ENCODE measurements at regions not wholly inside any gene's neighbourhood (a gene's known extent, or its start where the extent isn't known, plus 50 kb on each side); places are given as distances from the start of the nearest gene placed in this dataset.

DNA sequence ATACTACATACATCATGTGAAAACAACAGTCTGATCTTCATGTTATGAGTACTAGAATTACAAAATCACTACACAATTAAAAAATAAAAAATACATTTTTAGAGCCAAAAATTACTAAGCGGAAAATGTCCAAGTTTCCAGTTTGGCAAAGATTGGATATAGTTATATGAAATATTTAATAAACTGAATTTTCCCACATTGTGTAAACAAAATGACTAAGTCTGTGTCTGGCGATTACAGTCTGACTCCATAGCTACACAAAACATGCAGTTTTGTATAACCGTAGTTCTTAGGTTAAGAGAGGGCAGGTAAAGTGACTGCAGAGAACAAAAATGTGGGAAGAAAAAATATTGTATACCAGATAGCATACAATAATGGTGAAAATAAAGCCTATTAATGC is 59.2 kb upstream of the TMEM47 start:
- Histone ChIP-seq H3K4me3 (no peak overlapping the region), H3K27me3 (no peaks in the 10 kb centered on the region), H3K9me3 (no peaks in the 10 kb centered on the region), H3K4me1 (no peaks in the 10 kb centered on the region), H3K27ac (no peak overlapping the region), H3K36me3 (no peaks in the 10 kb centered on the region)
- 60 to 64% methylated on average over 3 of the region's 3 CpGs for WGBS, 2 donors
- TF ChIP-seq EP300 (IDR thresholded peaks at IDR 0.05) (no peak), POLR2A (IDR thresholded peaks at IDR 0.05) (no peak)
- TF ChIP-seq, protein P1, sequence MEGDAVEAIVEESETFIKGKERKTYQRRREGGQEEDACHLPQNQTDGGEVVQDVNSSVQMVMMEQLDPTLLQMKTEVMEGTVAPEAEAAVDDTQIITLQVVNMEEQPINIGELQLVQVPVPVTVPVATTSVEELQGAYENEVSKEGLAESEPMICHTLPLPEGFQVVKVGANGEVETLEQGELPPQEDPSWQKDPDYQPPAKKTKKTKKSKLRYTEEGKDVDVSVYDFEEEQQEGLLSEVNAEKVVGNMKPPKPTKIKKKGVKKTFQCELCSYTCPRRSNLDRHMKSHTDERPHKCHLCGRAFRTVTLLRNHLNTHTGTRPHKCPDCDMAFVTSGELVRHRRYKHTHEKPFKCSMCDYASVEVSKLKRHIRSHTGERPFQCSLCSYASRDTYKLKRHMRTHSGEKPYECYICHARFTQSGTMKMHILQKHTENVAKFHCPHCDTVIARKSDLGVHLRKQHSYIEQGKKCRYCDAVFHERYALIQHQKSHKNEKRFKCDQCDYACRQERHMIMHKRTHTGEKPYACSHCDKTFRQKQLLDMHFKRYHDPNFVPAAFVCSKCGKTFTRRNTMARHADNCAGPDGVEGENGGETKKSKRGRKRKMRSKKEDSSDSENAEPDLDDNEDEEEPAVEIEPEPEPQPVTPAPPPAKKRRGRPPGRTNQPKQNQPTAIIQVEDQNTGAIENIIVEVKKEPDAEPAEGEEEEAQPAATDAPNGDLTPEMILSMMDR (IDR thresholded peaks at IDR 0.05), result no peak
- DNase-seq (ENCODE audit: low spot score in 2 of 2), result no peak

- Histone ChIP-seq H3K36me3 (no peaks in the 10 kb centered on the region), H3K27me3 (no peaks in the 10 kb centered on the region), H3K9me3 (no peaks in the 10 kb centered on the region), H3K4me1 (no peaks in the 10 kb centered on the region), H3K4me3 (no peak overlapping the region), H3K27ac (no peak overlapping the region)
- WGBS, 2 donors, result 30 to 63% methylated on average over 1 of the region's 1 CpG
- no peak for DNase-seq (ENCODE audit: low spot score in 2 of 2)
- TF ChIP-seq, protein P1 (IDR thresholded peaks at IDR 0.05), result no peak
- no peak for TF ChIP-seq POLR2A (IDR thresholded peaks at IDR 0.05)
- no peak for TF ChIP-seq EP300 (IDR thresholded peaks at IDR 0.05)
These were observed 77.3 kb upstream of the TMEM47 start for GRCh38 chrX:34734383-34734782.

DNA sequence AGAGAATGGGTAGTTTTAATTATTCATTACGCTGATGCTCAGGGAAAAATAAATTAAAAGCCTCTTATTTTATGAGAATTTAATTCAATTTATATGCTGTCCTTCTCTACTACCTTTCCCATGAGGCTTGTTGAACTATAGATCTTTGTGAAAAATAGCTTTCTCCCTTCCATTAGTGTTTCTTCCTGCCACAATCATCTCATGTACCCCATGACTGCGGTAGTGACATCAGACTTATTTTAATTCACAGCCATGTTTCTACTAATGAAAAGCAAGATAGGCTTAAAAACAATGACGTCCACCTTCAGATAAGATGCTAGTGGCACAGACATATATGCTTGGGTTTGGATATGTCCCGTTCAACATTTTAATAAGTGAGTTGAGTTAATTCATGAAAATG is 87.4 kb upstream of the TMEM47 start:
- no peaks in the 10 kb centered on the region for H3K9me3 ChIP-seq
- H3K4me1 ChIP-seq, result no peaks in the 10 kb centered on the region
- H3K27ac ChIP-seq, result no peak overlapping the region
- no peaks in the 10 kb centered on the region for H3K36me3 ChIP-seq
- no peak overlapping the region for H3K4me3 ChIP-seq
- no peak for DNase-seq (ENCODE audit: low spot score in 2 of 2)
- H3K27me3 ChIP-seq, result peaks cover 0 to 5% of the 10 kb centered on the region in 2 donors
- WGBS, 2 donors, result 76 to 88% methylated on average over 4 of the region's 4 CpGs
- TF ChIP-seq EP300 (IDR thresholded peaks at IDR 0.05), result no peak
- TF ChIP-seq, protein P1 (IDR thresholded peaks at IDR 0.05), result no peak
- TF ChIP-seq POLR2A (IDR thresholded peaks at IDR 0.05), result no peak

DNA sequence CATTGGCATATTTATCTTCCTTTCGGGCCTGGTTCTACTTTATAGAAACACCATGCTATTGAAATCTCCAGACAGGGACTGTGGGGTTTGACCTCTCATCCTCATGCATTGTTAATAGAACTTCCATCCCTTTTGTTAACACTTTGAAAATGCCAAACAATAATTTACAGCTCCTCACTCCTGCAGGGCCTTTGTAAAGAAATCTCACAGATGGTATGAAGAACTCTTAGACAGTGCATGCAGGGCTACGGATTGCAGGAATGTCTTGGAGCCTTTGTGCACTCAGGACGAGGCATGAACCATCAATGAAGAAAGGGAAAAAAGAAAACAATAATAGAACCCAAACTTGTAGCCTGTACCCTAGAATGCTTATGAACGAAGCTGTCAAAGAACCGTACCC is 92.8 kb upstream of the TMEM47 start:
- Histone ChIP-seq H3K4me1 (no peaks in the 10 kb centered on the region), H3K27me3 (no peaks in the 10 kb centered on the region), H3K9me3 (no peaks in the 10 kb centered on the region), H3K27ac (no peak overlapping the region), H3K4me3 (no peak overlapping the region), H3K36me3 (no peaks in the 10 kb centered on the region)
- 58 to 82% methylated on average over 5 of the region's 5 CpGs for WGBS, 2 donors
- DNase-seq (ENCODE audit: low spot score in 2 of 2), result no peak
- TF ChIP-seq EP300 (IDR thresholded peaks at IDR 0.05), result no peak
- TF ChIP-seq, protein P1 (IDR thresholded peaks at IDR 0.05), result no peak
- TF ChIP-seq POLR2A (IDR thresholded peaks at IDR 0.05), result no peak

- H3K4me3 ChIP-seq, result no peak overlapping the region
- no peak for DNase-seq (ENCODE audit: low spot score in 2 of 2)
- TF ChIP-seq, protein P1 (IDR thresholded peaks at IDR 0.05), result no peak
- TF ChIP-seq EP300 (IDR thresholded peaks at IDR 0.05) (no peak), POLR2A (IDR thresholded peaks at IDR 0.05) (no peak)
- no peaks in the 10 kb centered on the region for H3K27me3 ChIP-seq
- H3K9me3 ChIP-seq, result no peaks in the 10 kb centered on the region
- WGBS, 2 donors, result 62 to 69% methylated on average over 2 of the region's 2 CpGs
- no peaks in the 10 kb centered on the region for H3K36me3 ChIP-seq
- H3K27ac ChIP-seq, result no peak overlapping the region
- H3K4me1 ChIP-seq, result no peaks in the 10 kb centered on the region
These were observed 107.8 kb upstream of the TMEM47 start for GRCh38 chrX:34764852-34765361.

Data from tibial nerve (tissue), 4 donors.